Pancreas (tissue), 10 donors: ENCODE measurements at regions not wholly inside any gene's neighbourhood (a gene's known extent, or its start where the extent isn't known, plus 50 kb on each side); places are given as distances from the start of the nearest gene placed in this dataset.

Experiments used
- ATAC-seq, 4 donors: fragments of 200-7000 bp; cut with Tn5 transposase; one replicate each; pipeline versions ENCODE4 v1.8.0 to v1.9.1; 2020; ENCODE audit warnings: mild to moderate bottlenecking in 4 of 4, moderate library complexity in 4 of 4
- DNase-seq, 6 donors: peaks; one replicate each; pipeline ENCODE4 v3.0.0-alpha.2; 2020
- FAIRE-seq: peaks from 2 replicates; lab custom pipeline; 2012; peaks lifted over from hg19 to GRCh38; lab: Jason Lieb, UNC
- H3K27ac ChIP-seq, 4 donors: fragments of 200-600 bp; sonication (generic); 1 replicate in 3 of 4; 2 replicates in 1 of 4; pipeline versions ENCODE4 v1.5.0 to v1.8.0; 2020
- H3K27me3 ChIP-seq, 4 donors: fragments of 200-600 bp; one replicate each; pipeline ENCODE4 v1.8.0; 2021
- H3K36me3 ChIP-seq, 3 donors: fragments of 200-600 bp; sonication (generic) in 1 of 3; one replicate each; pipeline versions ENCODE4 v1.5.0 to v1.8.0; 2020 to 2021
- H3K4me1 ChIP-seq, 3 donors: fragments of 200-600 bp; one replicate each; pipeline ENCODE4 v1.8.0; 2021
- H3K4me3 ChIP-seq, 4 donors: fragments of 200-600 bp; sonication (generic) in 2 of 4; one replicate each; pipeline versions ENCODE4 v1.5.0 to v1.8.0; 2020 to 2021
- H3K9me3 ChIP-seq, 4 donors: fragments of 200-600 bp; one replicate each; pipeline ENCODE4 v1.8.0; 2021
- WGBS, 2 donors: extraction: QIAGEN DNeasy Blood & Tissue Kit; methylation state at CpG; one replicate each; pipeline ENCODE4 v1.1.7; 2013; 5-methylcytosine and 5-hydroxymethylcytosine counted together
- intact Hi-C, 3 donors: fragments of 100-400 bp; cut with DNase I; formaldehyde crosslinking; loops; one replicate each; pipeline versions ENCODE4 v1.11.1 to v1.14.2; 2022
- TF ChIP-seq, protein P1 (sequence below), 4 donors: fragments of 200-600 bp; sonication (generic) in 3 of 4; IDR thresholded peaks; one replicate each; pipeline versions ENCODE4 v1.5.0 to v1.8.0; 2021; ENCODE audit warnings: antibody characterized with exemption in 4 of 4
- donor health status: healthy with polysubstance abuse.
- donor health status: DM: no; HTN: no; CAD: no; lungs with moderate emphysema.
- donor health status: DM: no; HTN: no; CAD: no.
- donor health status: control.
- donor health status: control.
- donor health status: Bipolar disorder and iron deficiency.
- donor health status: DM: yes; HTN: yes; CAD: no.
- donor health status: DM: no; HTN: no; CAD: no.
- donor health status: DM: no; HTN: no; CAD: no.
- donor health status: DM: yes; HTN: yes; CAD: no.

DNA sequence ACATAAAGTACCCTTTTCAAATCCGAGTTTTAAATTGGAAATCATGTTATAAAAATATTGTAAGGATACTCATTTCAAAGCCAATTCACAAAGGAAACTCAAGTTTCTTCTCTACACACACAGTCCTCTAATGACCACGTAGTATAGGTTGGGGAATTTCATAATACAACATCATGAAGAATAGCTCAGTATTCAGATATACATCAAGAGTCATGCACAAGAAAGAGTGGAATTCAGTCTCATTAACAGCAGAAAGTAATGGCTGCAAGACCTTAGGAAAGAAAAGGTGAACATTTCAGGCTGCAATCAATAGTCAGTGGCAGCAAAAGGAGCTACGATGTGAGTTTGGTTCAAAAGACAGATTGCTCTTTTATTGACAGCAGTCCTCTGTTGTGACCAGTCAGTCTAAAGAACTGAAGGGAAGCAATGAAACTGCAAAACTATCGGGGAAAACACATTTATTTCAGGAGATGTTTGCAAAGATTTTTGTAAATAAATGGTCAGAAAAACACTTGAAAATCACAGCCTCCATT, 317.2 kb downstream of the IPMK start:
- FAIRE-seq (no peak), ATAC-seq (no peak), DNase-seq (no peak)
- Histone ChIP-seq H3K9me3 (no peaks in the 10 kb centered on the region), H3K4me1 (no peaks in the 10 kb centered on the region), H3K27ac (no peak overlapping the region), H3K4me3 (no peak overlapping the region), H3K36me3 (no peaks in the 10 kb centered on the region), H3K27me3 (no peaks in the 10 kb centered on the region)
- TF ChIP-seq, protein P1, sequence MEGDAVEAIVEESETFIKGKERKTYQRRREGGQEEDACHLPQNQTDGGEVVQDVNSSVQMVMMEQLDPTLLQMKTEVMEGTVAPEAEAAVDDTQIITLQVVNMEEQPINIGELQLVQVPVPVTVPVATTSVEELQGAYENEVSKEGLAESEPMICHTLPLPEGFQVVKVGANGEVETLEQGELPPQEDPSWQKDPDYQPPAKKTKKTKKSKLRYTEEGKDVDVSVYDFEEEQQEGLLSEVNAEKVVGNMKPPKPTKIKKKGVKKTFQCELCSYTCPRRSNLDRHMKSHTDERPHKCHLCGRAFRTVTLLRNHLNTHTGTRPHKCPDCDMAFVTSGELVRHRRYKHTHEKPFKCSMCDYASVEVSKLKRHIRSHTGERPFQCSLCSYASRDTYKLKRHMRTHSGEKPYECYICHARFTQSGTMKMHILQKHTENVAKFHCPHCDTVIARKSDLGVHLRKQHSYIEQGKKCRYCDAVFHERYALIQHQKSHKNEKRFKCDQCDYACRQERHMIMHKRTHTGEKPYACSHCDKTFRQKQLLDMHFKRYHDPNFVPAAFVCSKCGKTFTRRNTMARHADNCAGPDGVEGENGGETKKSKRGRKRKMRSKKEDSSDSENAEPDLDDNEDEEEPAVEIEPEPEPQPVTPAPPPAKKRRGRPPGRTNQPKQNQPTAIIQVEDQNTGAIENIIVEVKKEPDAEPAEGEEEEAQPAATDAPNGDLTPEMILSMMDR (IDR thresholded peaks at IDR 0.05) = no peak
- intact Hi-C loops = no loop called here
- 21 to 31% methylated on average over 4 of the region's 4 CpGs for WGBS, 2 donors

DNA sequence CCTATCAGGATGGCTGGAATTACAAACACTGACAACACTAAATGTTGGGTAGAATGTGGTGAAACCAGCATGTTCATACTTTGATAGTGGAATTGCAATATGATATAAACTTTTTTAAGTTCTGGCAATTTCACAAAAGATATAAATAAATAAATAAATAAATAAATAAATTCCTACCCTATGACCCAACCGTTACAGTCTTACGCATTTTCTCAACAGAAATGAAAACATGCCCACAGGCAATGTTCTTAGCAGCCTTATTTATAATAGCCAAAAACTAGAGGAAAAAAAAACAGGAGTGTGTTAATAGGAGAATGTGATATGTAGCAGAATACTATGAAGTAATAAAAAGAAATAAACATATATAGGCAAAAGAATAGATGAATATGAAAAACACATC, 318.9 kb downstream of the IPMK start:
- Histone ChIP-seq H3K36me3 (no peaks in the 10 kb centered on the region), H3K27me3 (no peaks in the 10 kb centered on the region), H3K4me1 (no peaks in the 10 kb centered on the region), H3K27ac (no peak overlapping the region), H3K4me3 (no peak overlapping the region), H3K9me3 (no peaks in the 10 kb centered on the region)
- TF ChIP-seq, protein P1 (IDR thresholded peaks at IDR 0.05) = no peak
- DNase-seq (no peak), ATAC-seq (no peak), FAIRE-seq (no peak)
- 91 to 98% methylated on average over 2 of the region's 2 CpGs for WGBS, 2 donors
- intact Hi-C loops = no loop called here

DNA sequence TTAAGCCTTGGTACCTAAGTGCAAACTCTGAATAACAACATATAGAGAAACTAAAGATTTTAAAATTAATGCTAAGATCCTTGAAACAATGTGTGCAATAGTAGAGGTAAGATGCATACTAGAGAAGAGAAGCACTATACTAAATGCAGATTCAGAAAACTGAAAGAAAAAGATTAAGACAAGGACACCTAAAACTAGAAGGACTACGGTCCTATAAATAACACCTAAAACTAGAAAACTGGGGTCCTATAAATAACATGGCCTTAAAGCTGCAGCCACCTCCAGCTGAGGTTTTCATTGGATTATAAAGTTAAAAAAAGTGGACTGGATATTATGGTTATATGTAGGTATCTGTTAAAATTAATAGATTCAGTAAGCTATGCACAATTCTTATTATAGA, 320.9 kb downstream of the IPMK start:
- no peak for DNase-seq
- no peak for FAIRE-seq
- Histone ChIP-seq H3K36me3 (no peaks in the 10 kb centered on the region), H3K27me3 (no peaks in the 10 kb centered on the region), H3K4me1 (no peaks in the 10 kb centered on the region), H3K4me3 (no peak overlapping the region), H3K27ac (no peak overlapping the region), H3K9me3 (no peaks in the 10 kb centered on the region)
- ATAC-seq = no peak
- WGBS, 2 donors = 83% methylated on average over 1 of the region's 1 CpG
- TF ChIP-seq, protein P1 (IDR thresholded peaks at IDR 0.05) = no peak
- intact Hi-C loops = no loop called here

DNA sequence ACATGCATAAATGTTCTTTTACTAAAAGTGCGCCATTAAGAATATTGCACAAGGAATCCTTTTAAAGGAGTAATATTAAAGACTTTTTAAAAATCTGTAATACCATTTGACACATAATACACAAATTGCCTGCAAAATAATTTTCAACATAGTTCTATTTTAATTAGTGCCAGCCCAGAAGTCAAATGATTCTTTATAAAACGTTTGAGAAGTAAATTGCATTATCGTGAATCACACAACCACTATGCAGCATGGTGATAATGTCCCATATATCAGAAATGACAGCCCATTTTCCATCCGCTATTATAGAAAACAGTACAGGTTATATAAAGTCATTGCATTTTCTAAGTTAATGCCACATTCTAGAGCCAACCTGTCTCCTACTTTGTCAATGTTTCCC, 324.0 kb downstream of the IPMK start:
- no peak overlapping the region for H3K4me3 ChIP-seq
- 76 to 83% methylated on average over 4 of the region's 4 CpGs for WGBS, 2 donors
- no peak for FAIRE-seq
- H3K4me1 ChIP-seq = no peaks in the 10 kb centered on the region
- H3K36me3 ChIP-seq = no peaks in the 10 kb centered on the region
- no peak overlapping the region for H3K27ac ChIP-seq
- no peak for DNase-seq
- no peaks in the 10 kb centered on the region for H3K27me3 ChIP-seq
- H3K9me3 ChIP-seq = no peaks in the 10 kb centered on the region
- intact Hi-C loops = no loop called here
- no peak for ATAC-seq
- TF ChIP-seq, protein P1 (IDR thresholded peaks at IDR 0.05) = no peak

DNA sequence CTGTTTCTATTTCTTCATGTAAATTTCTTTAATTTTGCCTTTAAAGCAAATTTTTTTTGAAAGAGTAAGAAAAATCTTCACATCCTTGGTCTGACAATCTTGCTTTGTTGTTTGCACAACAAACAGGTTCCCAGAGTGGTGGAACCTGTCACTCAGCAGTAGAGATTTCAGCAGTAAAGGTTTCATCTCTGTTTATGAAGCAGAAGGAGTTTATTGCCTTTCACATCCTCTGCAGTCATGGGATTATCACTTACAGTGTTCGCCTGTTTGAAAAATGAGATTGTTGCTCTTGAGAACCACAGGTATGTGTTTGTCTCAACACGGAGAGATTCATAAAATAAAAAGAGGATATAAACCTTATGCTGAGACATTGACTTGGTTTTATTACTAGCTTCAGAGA, 342.6 kb downstream of the IPMK start:
- FAIRE-seq (no peak), DNase-seq (no peak), ATAC-seq (no peak)
- Histone ChIP-seq H3K36me3 (no peaks in the 10 kb centered on the region), H3K9me3 (no peaks in the 10 kb centered on the region), H3K27ac (no peak overlapping the region), H3K4me3 (no peak overlapping the region), H3K4me1 (no peaks in the 10 kb centered on the region), H3K27me3 (no peaks in the 10 kb centered on the region)
- TF ChIP-seq, protein P1 (IDR thresholded peaks at IDR 0.05) = no peak
- intact Hi-C loops = no loop called here
- 21 to 40% methylated on average over 2 of the region's 2 CpGs for WGBS, 2 donors
